GM19023 (cell line): ENCODE measurements at regions not wholly inside any gene's neighbourhood (a gene's known extent, or its start where the extent isn't known, plus 50 kb on each side); places are given as distances from the start of the nearest gene placed in this dataset.

ENCODE experiments used
- ATAC-seq: cut with Tn5 transposase; IDR thresholded peaks from one replicate; pipeline ENCODE4 v1.9.1; 2021; ENCODE audit warnings: mild to moderate bottlenecking, moderate library complexity; ENCODE audit not compliant: unreplicated experiment

- ATAC-seq, result no peak
Observed at GRCh38 chr9:89806371-89807100, 201.7 kb downstream of the GADD45G start.

DNA sequence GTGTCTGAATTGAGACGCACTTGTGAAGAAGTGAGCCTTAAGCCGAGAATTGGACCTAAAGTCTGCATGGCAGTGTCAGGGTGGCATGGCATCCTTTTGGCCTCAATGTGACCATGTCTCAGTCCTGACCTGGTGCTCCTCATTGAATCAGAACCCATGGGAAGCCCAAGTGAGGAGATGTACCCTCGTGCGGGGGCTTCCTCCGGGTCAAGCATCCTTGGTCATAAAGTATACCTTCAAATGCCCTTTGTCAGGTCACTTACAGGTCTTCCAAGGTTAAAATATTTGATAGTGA lies 202.2 kb downstream of the GADD45G start:
- ATAC-seq, result no peak

DNA sequence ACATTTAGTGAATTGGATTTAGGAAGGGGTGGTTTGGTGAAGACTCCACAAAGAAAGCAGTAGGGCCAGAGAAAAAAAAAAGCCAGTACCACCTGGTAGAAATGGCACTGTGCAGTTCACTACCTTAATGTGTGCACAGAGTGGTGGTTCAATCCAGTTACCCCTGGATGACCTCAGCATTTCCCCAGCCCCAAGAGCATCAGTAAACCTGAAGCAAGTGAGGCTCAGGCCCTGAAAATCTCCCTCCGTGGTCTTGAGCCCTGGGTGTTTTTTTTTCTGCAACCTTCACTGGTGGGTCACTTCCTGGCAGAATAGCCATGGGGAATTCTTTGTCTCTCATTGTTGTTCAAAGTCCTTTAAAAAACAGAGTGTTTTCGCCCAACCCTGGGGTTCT lies 202.9 kb downstream of the GADD45G start:
- ATAC-seq, result no peak

DNA sequence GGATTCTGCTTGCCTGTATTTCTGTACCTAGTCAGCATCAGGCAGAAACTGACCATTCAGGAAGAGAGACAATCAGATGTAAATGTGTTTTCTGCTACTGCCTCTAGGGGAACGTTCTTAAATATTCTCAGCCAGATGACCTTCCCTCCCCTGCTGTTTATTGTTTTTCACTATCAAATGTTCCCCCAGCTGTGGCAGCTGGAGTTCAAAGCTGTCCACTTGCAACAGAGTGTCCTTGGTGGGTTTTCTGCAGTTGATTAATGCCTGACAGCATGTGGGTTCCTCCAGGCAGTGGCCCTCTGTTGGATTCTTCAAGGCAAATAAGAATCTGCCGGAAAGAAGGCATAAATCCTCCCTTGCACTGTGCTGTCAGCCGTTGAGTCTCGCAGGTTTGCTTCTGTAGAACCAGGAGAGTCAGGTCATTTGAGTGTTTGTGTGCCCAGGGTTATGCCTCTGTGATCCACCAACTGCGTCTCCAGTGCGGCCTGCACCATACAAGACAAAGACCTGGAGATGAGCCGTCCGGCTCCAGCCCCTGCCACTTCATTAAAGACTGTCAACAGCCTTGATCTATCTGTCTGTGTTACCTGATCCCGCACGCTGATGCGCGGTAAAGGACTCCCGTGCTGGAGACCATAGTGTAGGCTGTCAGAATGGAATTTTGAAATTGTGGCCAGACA lies 203.4 kb downstream of the GADD45G start:
- no peak for ATAC-seq

GRCh38 chr9:89808756-89809181 lies 204.0 kb downstream of the GADD45G start:
- ATAC-seq, result no peak

GRCh38 chr9:89810431-89810830 lies 205.6 kb downstream of the GADD45G start:
- ATAC-seq, result no peak

DNA sequence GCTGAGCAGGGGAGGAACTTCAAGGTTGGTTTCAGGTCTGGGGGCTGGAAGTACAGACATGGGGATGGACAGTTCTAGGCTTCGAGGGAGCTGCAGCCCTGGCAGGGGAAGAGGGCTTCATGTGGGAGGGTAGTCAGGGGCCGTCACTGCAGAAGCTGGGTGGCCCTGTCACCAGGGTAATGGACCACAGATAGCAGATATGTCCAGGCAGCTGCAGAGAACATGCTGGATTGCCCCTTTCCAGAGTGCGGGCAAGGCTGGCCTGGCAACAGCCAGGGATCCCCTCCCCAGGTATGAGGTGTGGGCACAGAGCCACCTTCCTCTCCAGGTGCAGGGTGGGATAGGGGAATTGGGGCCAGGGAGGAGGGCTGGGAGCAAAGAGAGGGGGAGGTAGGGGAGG lies 206.5 kb downstream of the GADD45G start:
- ATAC-seq, result no peak

DNA sequence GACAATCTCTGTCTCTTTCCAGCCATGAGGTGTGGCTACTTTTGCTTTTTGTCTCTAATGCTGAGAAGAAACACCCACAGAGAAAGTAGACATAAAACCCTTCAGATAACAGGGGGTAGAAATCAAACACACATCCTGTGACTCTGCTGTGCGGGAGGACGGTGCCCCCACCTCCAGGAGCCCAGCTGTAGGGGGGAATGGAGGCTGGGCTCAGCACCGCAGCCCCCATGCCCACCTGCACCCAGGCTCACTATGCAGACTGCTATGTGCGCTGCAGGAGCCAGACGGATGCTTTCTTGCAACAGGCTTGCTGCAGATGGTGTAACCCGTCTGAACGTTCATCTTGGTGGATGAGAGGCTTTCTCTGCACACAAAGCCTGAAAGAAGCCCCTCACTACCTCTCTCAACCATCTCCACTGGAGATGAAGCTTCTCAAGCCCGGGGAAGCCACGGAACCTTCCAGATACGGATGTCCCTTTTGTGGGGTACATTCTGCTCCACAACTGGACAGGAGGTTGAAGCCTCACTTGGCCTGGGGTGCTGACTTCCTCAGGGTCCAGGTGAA lies 207.2 kb downstream of the GADD45G start:
- ATAC-seq, result no peak

DNA sequence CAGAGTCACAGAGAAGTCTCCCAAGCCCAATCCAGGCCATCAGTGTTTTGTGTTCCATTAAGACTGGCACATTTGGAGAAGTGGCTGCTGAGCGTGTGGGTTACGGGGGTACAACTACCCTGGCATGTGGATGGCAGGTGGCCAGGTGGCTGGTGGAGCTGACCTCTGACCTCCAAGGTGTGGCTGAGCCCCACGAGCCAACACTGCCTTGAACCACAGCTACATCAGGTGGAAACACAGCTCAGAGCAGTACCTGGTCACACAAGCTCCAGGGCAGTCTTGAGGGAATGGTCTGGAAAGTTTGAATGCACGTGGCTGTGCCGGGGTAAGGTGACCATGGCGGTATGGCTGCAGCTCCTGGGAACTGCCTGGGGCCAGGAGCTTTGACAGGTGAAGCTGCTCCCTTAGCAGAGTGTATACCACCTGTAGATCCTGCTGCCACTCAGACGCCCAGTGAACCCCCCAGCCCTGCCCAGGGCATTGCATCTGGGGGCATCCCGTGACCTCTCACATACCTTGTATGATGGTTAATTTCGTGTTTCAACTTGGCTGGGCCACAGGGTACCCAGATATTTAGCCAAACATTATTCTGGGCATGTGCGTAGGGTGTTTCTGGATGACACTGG lies 207.9 kb downstream of the GADD45G start:
- no peak for ATAC-seq

GRCh38 chr9:89813482-89813881 lies 208.7 kb downstream of the GADD45G start:
- no peak for ATAC-seq

GRCh38 chr9:89814340-89815040 lies 209.7 kb downstream of the GADD45G start:
- ATAC-seq, result no peak

DNA sequence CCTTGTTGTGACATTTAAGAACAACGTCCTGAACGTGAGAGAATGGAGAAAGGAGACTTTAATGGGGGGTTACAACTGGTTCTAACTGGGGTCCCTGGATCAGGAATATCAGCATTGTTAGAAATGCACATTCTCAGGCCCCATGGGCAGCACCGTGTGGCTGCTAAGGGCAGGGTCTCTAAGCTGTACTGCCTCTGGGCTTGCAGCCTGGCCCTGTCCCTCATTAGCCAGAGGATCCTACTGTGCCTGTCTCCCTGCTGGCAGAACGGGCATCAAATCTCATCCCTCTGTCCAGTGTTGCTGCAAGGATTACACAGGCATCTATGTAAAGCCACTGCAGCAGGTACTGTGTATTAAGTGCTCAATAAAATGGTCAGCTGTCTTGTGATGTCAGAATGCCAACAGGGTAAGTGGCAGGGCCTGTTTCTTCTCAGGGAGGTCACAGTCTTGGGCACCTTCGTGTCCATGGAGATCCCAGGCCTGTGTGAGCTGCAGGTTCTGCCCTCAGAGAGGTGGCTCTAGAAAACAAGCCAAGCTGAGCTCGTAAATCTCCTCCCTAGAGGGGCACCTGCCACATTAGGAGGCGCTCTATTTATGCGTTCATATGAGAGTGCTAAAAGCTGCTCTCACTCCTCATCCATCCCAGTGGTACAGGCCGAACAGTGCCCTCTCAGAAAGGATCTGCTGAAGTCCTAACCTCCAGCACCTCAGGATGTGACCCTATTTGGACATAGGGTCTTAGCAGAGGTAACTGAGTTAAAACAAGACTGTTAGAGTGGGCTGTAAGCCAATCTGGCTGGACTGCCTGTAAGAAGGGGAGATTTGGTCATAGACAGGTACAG lies 210.5 kb downstream of the GADD45G start:
- ATAC-seq, result peak; percentile 44

- peak; percentile 95 for ATAC-seq
Observed at GRCh38 chr9:89815903-89816573, 211.2 kb downstream of the GADD45G start.

DNA sequence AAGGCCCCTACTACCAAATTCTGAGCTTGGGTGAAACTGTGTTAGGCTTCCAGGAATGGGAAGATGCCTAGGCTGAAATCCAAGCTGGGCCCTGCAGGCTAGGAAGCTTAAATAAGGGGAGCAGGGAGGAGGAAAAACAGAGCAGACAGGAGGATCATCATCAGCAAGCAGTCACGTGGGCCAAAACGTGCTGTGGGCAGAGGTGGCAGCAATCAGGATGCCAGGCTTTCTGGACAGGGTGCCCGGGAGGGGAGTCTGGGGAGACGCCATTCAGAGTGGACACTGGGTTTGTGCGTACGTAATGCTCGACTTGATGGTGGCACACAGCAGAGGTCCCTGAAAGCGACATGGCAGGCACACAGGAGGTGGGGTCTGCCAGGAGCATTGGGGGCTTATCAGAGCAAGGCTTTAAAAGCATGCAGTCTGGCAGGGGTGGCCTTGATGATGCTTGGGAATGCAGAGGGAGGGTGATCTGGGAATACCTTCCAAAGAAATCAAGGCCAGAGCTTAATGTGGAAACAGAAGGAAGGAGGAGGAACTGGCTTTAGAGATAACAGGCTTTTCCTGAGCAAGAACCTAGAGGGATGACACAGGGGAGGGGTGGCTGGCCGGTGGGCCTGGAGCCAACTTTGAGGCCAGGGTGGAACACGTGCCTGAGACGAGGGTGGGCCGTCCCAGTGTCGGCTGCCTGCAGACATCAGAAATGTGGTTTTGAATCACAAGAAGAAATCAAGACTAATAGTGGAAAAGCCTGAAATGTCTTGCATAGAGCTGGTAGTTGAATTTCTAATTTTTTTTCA lies 212.5 kb downstream of the GADD45G start:
- no peak for ATAC-seq

DNA sequence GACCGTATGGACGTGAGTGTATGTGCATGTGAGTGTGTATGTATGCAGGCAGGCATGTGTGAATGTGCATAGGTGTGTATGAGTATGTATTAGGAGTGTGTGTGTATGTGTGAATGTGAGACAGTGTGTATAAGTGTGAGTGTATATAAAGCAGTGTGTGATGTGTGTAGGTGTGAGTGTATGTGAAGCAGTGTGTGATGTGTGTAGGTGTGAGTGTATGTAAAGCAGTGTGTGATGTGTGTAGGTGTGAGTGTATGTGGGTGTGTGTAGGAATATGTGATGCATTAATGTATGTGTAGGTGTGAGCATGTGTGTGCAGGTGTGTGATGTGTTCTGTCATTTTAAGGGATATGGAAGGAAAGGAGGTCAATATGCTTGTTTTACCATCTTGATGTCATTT lies 215.5 kb downstream of the GADD45G start:
- no peak for ATAC-seq

DNA sequence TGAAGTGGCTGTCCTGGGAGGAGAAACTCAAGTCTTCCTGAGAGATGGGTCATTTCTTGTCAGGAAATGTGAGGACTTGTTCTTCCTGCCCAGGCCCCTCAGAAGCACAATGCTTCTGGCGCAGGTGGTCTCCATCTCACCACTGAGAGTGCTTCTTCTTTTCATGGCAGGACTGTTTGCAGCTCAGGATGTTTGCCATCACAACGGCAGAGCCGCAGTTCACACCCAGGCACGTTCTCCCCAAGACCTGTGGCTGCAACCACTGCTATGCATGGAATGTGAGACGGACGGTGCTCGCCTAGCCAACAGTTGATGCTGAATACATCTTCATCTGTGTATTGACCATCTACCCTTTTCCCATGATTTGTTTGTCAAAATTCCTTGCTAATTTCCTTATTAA lies 216.3 kb downstream of the GADD45G start:
- ATAC-seq, result no peak

DNA sequence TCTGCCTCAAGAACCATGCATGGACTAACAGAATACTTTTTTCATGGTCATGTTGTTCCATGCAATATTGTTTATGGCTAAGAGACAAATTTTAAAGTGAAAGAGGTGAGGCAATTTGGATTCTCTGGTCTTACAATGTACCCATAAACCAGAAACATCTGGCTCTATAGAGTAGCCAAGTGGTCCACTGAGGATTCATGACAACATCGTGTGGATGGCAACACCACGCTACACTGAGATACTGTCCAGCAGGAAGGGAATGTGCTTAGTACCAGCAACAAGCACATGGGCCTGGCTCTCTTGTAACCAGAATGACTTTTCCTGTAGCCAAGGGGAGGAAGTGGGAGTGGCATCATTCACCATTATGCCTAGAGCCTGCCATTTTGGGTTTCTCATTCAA lies 218.2 kb downstream of the GADD45G start:
- ATAC-seq, result no peak

DNA sequence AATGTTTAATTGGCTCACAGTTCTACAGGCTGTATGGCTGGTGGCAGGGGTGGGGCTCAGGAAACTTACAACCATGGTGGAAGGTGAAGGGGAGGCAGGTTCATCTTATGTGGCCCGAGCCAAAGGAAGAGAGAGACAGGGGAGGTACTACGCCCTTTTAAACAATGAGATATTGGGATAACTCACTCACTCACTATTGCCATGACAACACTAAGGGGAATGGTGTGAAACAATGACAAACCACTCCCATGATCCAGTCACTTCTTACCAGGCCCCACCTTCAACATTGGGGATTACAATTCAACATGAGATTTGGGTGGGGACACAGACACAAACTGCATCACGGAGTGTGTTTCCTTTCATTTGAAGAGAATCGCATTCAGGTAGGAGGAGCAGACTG lies 220.9 kb downstream of the GADD45G start:
- ATAC-seq, result no peak

GRCh38 chr9:89826186-89826585 lies 221.4 kb downstream of the GADD45G start:
- no peak for ATAC-seq
